GM12801 (cell line): ENCODE measurements at regions not wholly inside any gene's neighbourhood (a gene's known extent, or its start where the extent isn't known, plus 50 kb on each side); places are given as distances from the start of the nearest gene placed in this dataset.

Source experiments
- TF ChIP-seq, protein P1 (sequence below): IDR thresholded peaks from one replicate; pipeline ENCODE4 v1.5.1; 2011; ENCODE audit warnings: control low read depth; ENCODE audit not compliant: insufficient read length; ENCODE audit errors: extremely low read depth

GRCh38 chr18:42513441-42513840 is 558.4 kb downstream of the PIK3C3 start:
- TF ChIP-seq, protein P1, sequence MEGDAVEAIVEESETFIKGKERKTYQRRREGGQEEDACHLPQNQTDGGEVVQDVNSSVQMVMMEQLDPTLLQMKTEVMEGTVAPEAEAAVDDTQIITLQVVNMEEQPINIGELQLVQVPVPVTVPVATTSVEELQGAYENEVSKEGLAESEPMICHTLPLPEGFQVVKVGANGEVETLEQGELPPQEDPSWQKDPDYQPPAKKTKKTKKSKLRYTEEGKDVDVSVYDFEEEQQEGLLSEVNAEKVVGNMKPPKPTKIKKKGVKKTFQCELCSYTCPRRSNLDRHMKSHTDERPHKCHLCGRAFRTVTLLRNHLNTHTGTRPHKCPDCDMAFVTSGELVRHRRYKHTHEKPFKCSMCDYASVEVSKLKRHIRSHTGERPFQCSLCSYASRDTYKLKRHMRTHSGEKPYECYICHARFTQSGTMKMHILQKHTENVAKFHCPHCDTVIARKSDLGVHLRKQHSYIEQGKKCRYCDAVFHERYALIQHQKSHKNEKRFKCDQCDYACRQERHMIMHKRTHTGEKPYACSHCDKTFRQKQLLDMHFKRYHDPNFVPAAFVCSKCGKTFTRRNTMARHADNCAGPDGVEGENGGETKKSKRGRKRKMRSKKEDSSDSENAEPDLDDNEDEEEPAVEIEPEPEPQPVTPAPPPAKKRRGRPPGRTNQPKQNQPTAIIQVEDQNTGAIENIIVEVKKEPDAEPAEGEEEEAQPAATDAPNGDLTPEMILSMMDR, result no peak

DNA sequence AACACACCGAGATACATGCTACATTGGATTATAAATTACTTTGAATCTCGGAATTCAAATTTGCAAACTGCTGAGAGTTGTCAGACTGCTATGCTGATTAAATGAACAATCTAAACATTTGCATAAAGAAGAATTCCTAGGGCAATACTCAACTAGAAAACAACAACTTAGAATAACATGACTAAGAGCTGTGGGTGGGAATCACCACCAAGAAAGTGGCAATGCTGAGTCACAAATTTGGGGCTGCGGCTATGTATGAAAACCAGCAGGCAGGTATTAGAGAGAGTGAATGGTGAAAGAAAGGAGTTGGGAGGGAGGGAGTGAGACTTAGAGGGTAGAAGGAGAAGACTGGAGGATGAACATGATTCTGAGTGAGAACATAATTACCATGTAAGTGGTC is 559.5 kb downstream of the PIK3C3 start:
- TF ChIP-seq, protein P1, result no peak

- TF ChIP-seq, protein P1, result no peak
Measured at GRCh38 chr18:42517896-42518295, 562.9 kb downstream of the PIK3C3 start.

DNA sequence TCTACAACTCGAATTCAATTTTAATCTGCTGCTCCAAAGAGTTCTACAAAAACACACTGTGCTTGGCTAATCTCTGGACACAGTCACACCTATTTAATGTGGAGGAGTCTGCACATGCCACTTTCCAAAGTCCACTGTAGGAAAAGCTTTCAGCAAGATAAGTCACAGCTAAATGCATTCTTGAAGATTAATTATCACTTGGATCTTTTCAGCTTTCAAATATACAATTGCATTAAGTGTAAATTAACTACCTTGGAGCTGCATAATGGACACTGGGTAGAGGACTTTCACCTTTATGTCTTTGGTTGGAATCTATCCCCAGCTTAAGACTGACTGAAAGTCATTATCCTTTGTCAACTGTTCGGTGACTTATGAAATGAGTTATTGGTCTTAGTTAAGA is 565.1 kb downstream of the PIK3C3 start:
- TF ChIP-seq, protein P1, result no peak

- TF ChIP-seq, protein P1, result no peak
Measured at GRCh38 chr18:42525905-42526304, 570.9 kb downstream of the PIK3C3 start.

DNA sequence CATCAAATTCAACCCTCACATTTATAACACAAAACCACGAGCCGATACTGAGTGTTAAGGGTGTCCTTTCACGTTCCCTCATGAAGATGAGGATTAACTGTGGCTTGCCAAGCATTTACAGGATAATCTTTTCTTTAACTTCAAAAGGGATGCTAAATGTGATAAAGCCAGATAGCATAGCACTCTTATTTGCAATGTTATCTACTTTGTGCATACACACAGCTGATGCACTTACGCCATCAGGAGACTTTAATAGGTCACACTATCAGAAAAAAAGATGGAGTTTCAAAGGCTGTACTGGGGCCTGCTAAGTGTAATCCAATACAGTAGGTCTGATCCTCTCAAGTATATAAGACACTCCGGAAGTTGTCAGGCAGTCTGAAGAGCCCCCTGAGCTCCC is 572.7 kb downstream of the PIK3C3 start:
- TF ChIP-seq, protein P1, result no peak

GRCh38 chr18:42530276-42530675 is 575.2 kb downstream of the PIK3C3 start:
- TF ChIP-seq, protein P1, result no peak

DNA sequence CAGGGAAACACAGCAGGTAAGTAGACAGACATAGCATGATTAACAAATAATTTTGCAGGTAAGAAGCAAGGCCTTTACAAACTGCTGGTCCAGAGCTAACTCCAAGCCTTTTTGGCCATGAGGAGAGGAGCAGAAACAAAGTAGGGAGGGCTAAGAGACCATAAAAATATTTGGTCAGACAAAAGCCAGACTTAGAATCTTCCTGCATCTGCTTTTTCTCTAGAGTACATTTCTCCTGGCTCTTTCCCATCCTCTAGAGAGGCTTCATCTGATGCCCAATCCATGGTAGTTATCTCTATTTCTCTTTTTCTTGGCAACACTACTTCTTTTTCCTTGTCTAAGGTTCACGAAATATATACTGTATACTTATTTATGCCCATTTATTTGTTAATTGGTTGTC is 577.1 kb downstream of the PIK3C3 start:
- TF ChIP-seq, protein P1, result no peak
